ENCODE measurements at regions not wholly inside any gene's neighbourhood (a gene's known extent, or its start where the extent isn't known, plus 50 kb on each side); places are given as distances from the start of the nearest gene placed in this dataset.

GRCh38 chr2:142769761-142770160 lies 107.7 kb upstream of the KYNU start:
- TF ChIP-seq LEF1 (IDR thresholded peaks at IDR 0.05; ENCODE audit: borderline replicate concordance) (no peak), ZNF384 (IDR thresholded peaks at IDR 0.05) (no peak), L3MBTL2 (conservative IDR thresholded peaks at IDR 0.05) (no peak), SP1 (IDR thresholded peaks at IDR 0.05) (no peak), FOXA1 (IDR thresholded peaks at IDR 0.05) (no peak), SUZ12 (IDR thresholded peaks at IDR 0.05) (no peak), NFRKB (IDR thresholded peaks at IDR 0.05) (no peak)
- POLR2A ChIA-PET, result no interaction called here
- CTCF ChIA-PET, result no interaction called here
- no peak for DNase-seq (ENCODE audit: extremely low spot score)

DNA sequence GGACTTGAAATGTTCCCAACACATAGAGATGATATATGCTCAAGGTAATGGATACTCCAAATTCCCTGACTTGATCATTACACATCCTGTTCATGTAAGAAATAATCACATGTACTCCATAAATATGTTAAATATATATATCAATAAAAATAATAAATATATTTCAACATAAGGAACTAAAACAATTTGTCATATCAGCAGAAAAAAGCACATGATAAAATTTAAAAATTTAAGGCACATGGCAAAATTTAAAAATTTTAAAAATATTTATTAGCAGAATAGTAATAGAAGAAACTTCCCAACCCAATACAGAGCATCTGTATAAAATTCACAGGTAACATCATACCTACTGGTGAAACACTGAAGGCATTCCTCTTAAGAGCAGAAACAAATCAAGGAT lies 109.6 kb upstream of the KYNU start:
- no peak for TF ChIP-seq CTBP1 (IDR thresholded peaks at IDR 0.05; ENCODE audit: borderline replicate concordance)
- no peak for TF ChIP-seq HDGF (IDR thresholded peaks at IDR 0.05; ENCODE audit: borderline replicate concordance)
- no peak for TF ChIP-seq FOXM1 (IDR thresholded peaks at IDR 0.05; ENCODE audit: borderline replicate concordance)
- no peak for TF ChIP-seq SP1 (IDR thresholded peaks at IDR 0.05)
- TF ChIP-seq L3MBTL2 (conservative IDR thresholded peaks at IDR 0.05), result no peak
- ChIA-PET CTCF (no interaction called here), POLR2A (no interaction called here)
- no peak for DNase-seq (ENCODE audit: extremely low spot score)

DNA sequence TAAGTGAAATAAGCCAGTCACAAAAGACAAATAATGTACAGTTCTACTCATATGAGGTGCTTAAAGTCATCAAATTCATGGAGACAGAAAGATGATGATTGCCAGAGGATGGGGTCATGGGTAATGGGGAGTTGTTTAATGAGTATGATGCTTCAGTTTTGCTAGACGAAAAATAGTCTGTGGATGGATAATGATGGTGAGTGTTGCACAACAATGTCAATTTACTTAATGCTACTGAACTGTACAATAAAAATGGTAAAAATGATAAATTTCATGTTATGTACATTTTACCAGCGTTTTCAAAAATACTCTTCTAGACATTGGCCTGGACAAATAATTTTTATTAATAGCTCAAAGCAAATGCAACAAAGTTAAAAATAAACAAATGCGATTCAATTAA lies 118.5 kb upstream of the KYNU start:
- CTCF ChIA-PET, result no interaction called here
- no peak for DNase-seq (ENCODE audit: extremely low spot score)

GRCh38 chr2:142757111-142757510 lies 120.4 kb upstream of the KYNU start:
- DNase-seq (ENCODE audit: extremely low spot score), result no peak
- POLR2A ChIA-PET, result no interaction called here
- CTCF ChIA-PET, result no interaction called here
- no peak for TF ChIP-seq L3MBTL2 (conservative IDR thresholded peaks at IDR 0.05)
- no peak for TF ChIP-seq HDGF (IDR thresholded peaks at IDR 0.05; ENCODE audit: borderline replicate concordance)
- TF ChIP-seq, protein P1, sequence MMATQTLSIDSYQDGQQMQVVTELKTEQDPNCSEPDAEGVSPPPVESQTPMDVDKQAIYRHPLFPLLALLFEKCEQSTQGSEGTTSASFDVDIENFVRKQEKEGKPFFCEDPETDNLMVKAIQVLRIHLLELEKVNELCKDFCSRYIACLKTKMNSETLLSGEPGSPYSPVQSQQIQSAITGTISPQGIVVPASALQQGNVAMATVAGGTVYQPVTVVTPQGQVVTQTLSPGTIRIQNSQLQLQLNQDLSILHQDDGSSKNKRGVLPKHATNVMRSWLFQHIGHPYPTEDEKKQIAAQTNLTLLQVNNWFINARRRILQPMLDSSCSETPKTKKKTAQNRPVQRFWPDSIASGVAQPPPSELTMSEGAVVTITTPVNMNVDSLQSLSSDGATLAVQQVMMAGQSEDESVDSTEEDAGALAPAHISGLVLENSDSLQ (IDR thresholded peaks at IDR 0.05), result no peak
- TF ChIP-seq ZNF384 (IDR thresholded peaks at IDR 0.05), result no peak
- no peak for TF ChIP-seq SUZ12 (IDR thresholded peaks at IDR 0.05)
- no peak for TF ChIP-seq ELF4 (IDR thresholded peaks at IDR 0.05)
- no peak for TF ChIP-seq SP1 (IDR thresholded peaks at IDR 0.05)
- TF ChIP-seq NFRKB (IDR thresholded peaks at IDR 0.05), result no peak
- TF ChIP-seq BHLHE40 (IDR thresholded peaks at IDR 0.05; ENCODE audit: borderline replicate concordance), result no peak
- TF ChIP-seq CTBP1 (IDR thresholded peaks at IDR 0.05; ENCODE audit: borderline replicate concordance), result no peak
- no peak for TF ChIP-seq TARDBP (IDR thresholded peaks at IDR 0.05)
- TF ChIP-seq FOXK2 (IDR thresholded peaks at IDR 0.05), result no peak
- TF ChIP-seq FOXA1 (IDR thresholded peaks at IDR 0.05), result no peak
- no peak for TF ChIP-seq LEF1 (IDR thresholded peaks at IDR 0.05; ENCODE audit: borderline replicate concordance)

More for the DNA sequence above, 118.5 kb upstream of the KYNU start:
- POLR2A ChIA-PET, result no interaction called here
- no peak for TF ChIP-seq ELF4 (IDR thresholded peaks at IDR 0.05)
- TF ChIP-seq, protein P1 (IDR thresholded peaks at IDR 0.05), result no peak
- no peak for TF ChIP-seq ARNT (IDR thresholded peaks at IDR 0.05)
- no peak for TF ChIP-seq ZNF384 (IDR thresholded peaks at IDR 0.05)
- no peak for TF ChIP-seq FOXA1 (IDR thresholded peaks at IDR 0.05)
- no peak for TF ChIP-seq HDGF (IDR thresholded peaks at IDR 0.05; ENCODE audit: borderline replicate concordance)
- no peak for TF ChIP-seq CTBP1 (IDR thresholded peaks at IDR 0.05; ENCODE audit: borderline replicate concordance)
- no peak for TF ChIP-seq SUZ12 (IDR thresholded peaks at IDR 0.05)
- no peak for TF ChIP-seq FOXM1 (IDR thresholded peaks at IDR 0.05; ENCODE audit: borderline replicate concordance)
- no peak for TF ChIP-seq L3MBTL2 (conservative IDR thresholded peaks at IDR 0.05)
- no peak for TF ChIP-seq TARDBP (IDR thresholded peaks at IDR 0.05)
- TF ChIP-seq LEF1 (IDR thresholded peaks at IDR 0.05; ENCODE audit: borderline replicate concordance), result no peak
- TF ChIP-seq FOXK2 (IDR thresholded peaks at IDR 0.05), result no peak
- no peak for TF ChIP-seq NFRKB (IDR thresholded peaks at IDR 0.05)
- TF ChIP-seq SP1 (IDR thresholded peaks at IDR 0.05), result no peak
- TF ChIP-seq BHLHE40 (IDR thresholded peaks at IDR 0.05; ENCODE audit: borderline replicate concordance), result no peak

DNA sequence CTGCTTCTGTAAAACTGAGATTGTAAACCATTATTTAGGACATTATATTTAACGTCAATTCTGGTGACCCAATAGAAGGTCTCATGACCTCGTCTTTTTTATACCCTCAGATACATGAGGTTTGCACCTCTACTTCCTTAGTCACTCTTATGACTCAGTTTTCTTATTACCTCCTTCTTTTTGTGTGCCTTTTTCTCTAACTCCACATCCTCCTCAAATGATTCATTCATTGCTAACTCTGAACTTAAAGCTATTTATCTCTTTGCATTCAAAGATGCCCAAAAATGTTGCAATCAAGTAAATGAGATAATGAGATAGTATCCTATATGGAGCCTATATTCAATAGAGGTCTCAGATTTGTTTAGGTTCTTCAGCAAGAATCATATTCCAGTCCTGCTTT lies 121.0 kb upstream of the KYNU start:
- POLR2A ChIA-PET, result no interaction called here
- CTCF ChIA-PET, result no interaction called here
- TF ChIP-seq CTBP1 (IDR thresholded peaks at IDR 0.05; ENCODE audit: borderline replicate concordance) (no peak), TARDBP (IDR thresholded peaks at IDR 0.05) (no peak), FOXK2 (IDR thresholded peaks at IDR 0.05) (no peak), BHLHE40 (IDR thresholded peaks at IDR 0.05; ENCODE audit: borderline replicate concordance) (no peak), NFRKB (IDR thresholded peaks at IDR 0.05) (no peak), ZNF384 (IDR thresholded peaks at IDR 0.05) (no peak), LEF1 (IDR thresholded peaks at IDR 0.05; ENCODE audit: borderline replicate concordance) (no peak), HDGF (IDR thresholded peaks at IDR 0.05; ENCODE audit: borderline replicate concordance) (no peak), SP1 (IDR thresholded peaks at IDR 0.05) (no peak), FOXA1 (IDR thresholded peaks at IDR 0.05) (no peak), L3MBTL2 (conservative IDR thresholded peaks at IDR 0.05) (no peak), ARNT (IDR thresholded peaks at IDR 0.05) (no peak), FOXM1 (IDR thresholded peaks at IDR 0.05; ENCODE audit: borderline replicate concordance) (no peak), SUZ12 (IDR thresholded peaks at IDR 0.05) (no peak), ELF4 (IDR thresholded peaks at IDR 0.05) (no peak)
- TF ChIP-seq, protein P1 (IDR thresholded peaks at IDR 0.05), result no peak
- no peak for DNase-seq (ENCODE audit: extremely low spot score)

GRCh38 chr2:142755191-142755590 lies 122.3 kb upstream of the KYNU start:
- POLR2A ChIA-PET, result no interaction called here
- DNase-seq (ENCODE audit: extremely low spot score), result no peak
- CTCF ChIA-PET, result no interaction called here
- TF ChIP-seq NFRKB (IDR thresholded peaks at IDR 0.05) (no peak), ARNT (IDR thresholded peaks at IDR 0.05) (no peak), FOXM1 (IDR thresholded peaks at IDR 0.05; ENCODE audit: borderline replicate concordance) (no peak), LEF1 (IDR thresholded peaks at IDR 0.05; ENCODE audit: borderline replicate concordance) (no peak), FOXK2 (IDR thresholded peaks at IDR 0.05) (no peak), L3MBTL2 (conservative IDR thresholded peaks at IDR 0.05) (no peak), ZNF384 (IDR thresholded peaks at IDR 0.05) (no peak), BHLHE40 (IDR thresholded peaks at IDR 0.05; ENCODE audit: borderline replicate concordance) (no peak), CTBP1 (IDR thresholded peaks at IDR 0.05; ENCODE audit: borderline replicate concordance) (no peak), HDGF (IDR thresholded peaks at IDR 0.05; ENCODE audit: borderline replicate concordance) (no peak), SP1 (IDR thresholded peaks at IDR 0.05) (no peak), ELF4 (IDR thresholded peaks at IDR 0.05) (no peak), TARDBP (IDR thresholded peaks at IDR 0.05) (no peak)
- TF ChIP-seq, protein P1 (IDR thresholded peaks at IDR 0.05), result no peak
